ENCODE measurements at regions not wholly inside any gene's neighbourhood (a gene's known extent, or its start where the extent isn't known, plus 50 kb on each side); places are given as distances from the start of the nearest gene placed in this dataset.

GRCh38 chr10:125264757-125265578 is 104.6 kb upstream of the CTBP2 start:
- TF ChIP-seq CTCF (conservative IDR thresholded peaks at IDR 0.05; ENCODE audit: low read length): no peak
- no peak for TF ChIP-seq EZH2phosphoT487 (IDR thresholded peaks at IDR 0.05; ENCODE audit: borderline replicate concordance)
